ENCODE measurements at regions not wholly inside any gene's neighbourhood (a gene's known extent, or its start where the extent isn't known, plus 50 kb on each side); places are given as distances from the start of the nearest gene placed in this dataset.

DNA sequence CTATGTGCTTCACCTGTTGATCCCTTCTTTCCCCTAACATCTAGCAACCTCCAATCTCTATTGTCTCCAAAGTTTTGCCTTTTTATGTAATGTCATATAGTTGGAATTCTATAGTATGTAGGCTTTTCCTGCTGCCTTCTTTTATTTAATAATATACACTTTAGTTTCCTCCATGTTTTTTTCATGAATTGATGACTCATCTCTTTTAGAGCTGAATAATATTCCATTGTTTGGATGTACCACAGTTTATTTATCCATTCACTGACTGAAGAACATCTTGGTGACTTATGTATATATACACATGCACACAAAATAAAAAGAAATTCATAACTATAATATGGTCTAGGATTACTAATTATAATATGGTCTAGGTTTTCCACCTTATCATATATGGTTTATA, 1314.2 kb downstream of the OTOL1 start:
- no peaks in the 10 kb centered on the region for H3K4me1 ChIP-seq (ENCODE audit: insufficient read depth, low read length, poor library complexity, severe bottlenecking)
- no peak overlapping the region for H3K27ac ChIP-seq (ENCODE audit: low read depth, low read length, poor library complexity, severe bottlenecking)
- ChIA-PET POLR2A (no interaction called here), CTCF (ENCODE audit: unreplicated experiment) (no interaction called here)
- no peak overlapping the region for H3K4me3 ChIP-seq (ENCODE audit: low read depth, low read length, poor library complexity, severe bottlenecking)
- H2AFZ ChIP-seq (ENCODE audit: low read length) = no peak overlapping the region
- no peaks in the 10 kb centered on the region for H3K9me2 ChIP-seq (ENCODE audit: insufficient read depth, low read length)
- H3K9me3 ChIP-seq (ENCODE audit: low read length) = no peaks in the 10 kb centered on the region
- BruUV-seq (replicated peaks) = no TSS peak
- DNase-seq (ENCODE audit: low spot score) = no peak
- intact Hi-C loops (cut with micrococcal nuclease; ENCODE audit: unreplicated experiment) = no loop called here
- H4K20me1 ChIP-seq (ENCODE audit: insufficient read depth, low read length) = no peaks in the 10 kb centered on the region
- no peaks in the 10 kb centered on the region for H3K36me3 ChIP-seq (ENCODE audit: insufficient read depth, low read length)
- TF ChIP-seq EZH2phosphoT487 (IDR thresholded peaks at IDR 0.05; ENCODE audit: borderline replicate concordance, low read depth, low read length) = no peak
- TF ChIP-seq, protein P1, sequence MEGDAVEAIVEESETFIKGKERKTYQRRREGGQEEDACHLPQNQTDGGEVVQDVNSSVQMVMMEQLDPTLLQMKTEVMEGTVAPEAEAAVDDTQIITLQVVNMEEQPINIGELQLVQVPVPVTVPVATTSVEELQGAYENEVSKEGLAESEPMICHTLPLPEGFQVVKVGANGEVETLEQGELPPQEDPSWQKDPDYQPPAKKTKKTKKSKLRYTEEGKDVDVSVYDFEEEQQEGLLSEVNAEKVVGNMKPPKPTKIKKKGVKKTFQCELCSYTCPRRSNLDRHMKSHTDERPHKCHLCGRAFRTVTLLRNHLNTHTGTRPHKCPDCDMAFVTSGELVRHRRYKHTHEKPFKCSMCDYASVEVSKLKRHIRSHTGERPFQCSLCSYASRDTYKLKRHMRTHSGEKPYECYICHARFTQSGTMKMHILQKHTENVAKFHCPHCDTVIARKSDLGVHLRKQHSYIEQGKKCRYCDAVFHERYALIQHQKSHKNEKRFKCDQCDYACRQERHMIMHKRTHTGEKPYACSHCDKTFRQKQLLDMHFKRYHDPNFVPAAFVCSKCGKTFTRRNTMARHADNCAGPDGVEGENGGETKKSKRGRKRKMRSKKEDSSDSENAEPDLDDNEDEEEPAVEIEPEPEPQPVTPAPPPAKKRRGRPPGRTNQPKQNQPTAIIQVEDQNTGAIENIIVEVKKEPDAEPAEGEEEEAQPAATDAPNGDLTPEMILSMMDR (conservative IDR thresholded peaks at IDR 0.05; ENCODE audit: low read length) = no peak
- no peaks in the 10 kb centered on the region for H3K79me2 ChIP-seq (ENCODE audit: insufficient read depth, low read depth, low read length)
- H3K4me2 ChIP-seq (ENCODE audit: low read length) = no peak overlapping the region

DNA sequence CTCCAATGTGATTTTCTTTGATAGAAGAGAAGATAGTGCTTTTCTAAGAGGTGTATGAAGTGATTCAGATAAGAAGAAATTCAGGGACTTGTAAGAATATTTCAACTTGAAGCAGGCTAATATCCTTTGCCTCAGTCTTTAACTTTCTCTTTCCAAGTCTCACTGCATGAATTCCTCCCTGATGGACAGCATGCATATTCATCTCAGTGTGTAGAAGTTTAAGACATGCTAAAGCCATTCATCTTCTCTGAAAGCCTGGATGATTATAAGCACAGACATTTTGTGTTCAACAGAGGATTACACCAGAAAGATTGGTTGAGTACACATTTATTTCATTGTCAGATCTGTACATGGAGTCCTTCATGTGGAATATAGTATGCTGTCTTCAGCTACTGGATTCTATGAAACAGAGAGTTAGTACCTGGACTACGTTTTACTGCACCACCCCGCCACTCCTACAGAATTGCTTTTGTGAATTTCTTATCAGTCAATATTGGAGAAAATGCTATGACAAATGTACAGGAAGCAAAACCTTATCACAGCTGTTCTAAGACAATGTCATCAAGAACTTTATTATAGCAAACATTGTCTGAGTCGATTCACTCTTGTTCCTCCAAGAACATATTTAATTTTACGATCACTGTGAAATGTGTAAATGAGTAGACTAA, 1346.1 kb downstream of the OTOL1 start:
- H4K20me1 ChIP-seq (ENCODE audit: insufficient read depth, low read length) = no peaks in the 10 kb centered on the region
- H2AFZ ChIP-seq (ENCODE audit: low read length) = no peak overlapping the region
- BruUV-seq (replicated peaks) = no TSS peak
- no peaks in the 10 kb centered on the region for H3K9me2 ChIP-seq (ENCODE audit: insufficient read depth, low read length)
- no peak for TF ChIP-seq EZH2phosphoT487 (IDR thresholded peaks at IDR 0.05; ENCODE audit: borderline replicate concordance, low read depth, low read length)
- TF ChIP-seq, protein P1 (conservative IDR thresholded peaks at IDR 0.05; ENCODE audit: low read length) = no peak
- H3K4me2 ChIP-seq (ENCODE audit: low read length) = no peak overlapping the region
- H3K4me1 ChIP-seq (ENCODE audit: insufficient read depth, low read length, poor library complexity, severe bottlenecking) = no peaks in the 10 kb centered on the region
- ChIA-PET CTCF (ENCODE audit: unreplicated experiment) (no interaction called here), POLR2A (no interaction called here)
- H3K79me2 ChIP-seq (ENCODE audit: insufficient read depth, low read depth, low read length) = no peaks in the 10 kb centered on the region
- H3K4me3 ChIP-seq (ENCODE audit: low read depth, low read length, poor library complexity, severe bottlenecking) = no peak overlapping the region
- H3K36me3 ChIP-seq (ENCODE audit: insufficient read depth, low read length) = no peaks in the 10 kb centered on the region
- intact Hi-C loops (cut with micrococcal nuclease; ENCODE audit: unreplicated experiment) = no loop called here
- DNase-seq (ENCODE audit: low spot score) = no peak
- no peak overlapping the region for H3K27ac ChIP-seq (ENCODE audit: low read depth, low read length, poor library complexity, severe bottlenecking)
- H3K9me3 ChIP-seq (ENCODE audit: low read length) = no peaks in the 10 kb centered on the region

DNA sequence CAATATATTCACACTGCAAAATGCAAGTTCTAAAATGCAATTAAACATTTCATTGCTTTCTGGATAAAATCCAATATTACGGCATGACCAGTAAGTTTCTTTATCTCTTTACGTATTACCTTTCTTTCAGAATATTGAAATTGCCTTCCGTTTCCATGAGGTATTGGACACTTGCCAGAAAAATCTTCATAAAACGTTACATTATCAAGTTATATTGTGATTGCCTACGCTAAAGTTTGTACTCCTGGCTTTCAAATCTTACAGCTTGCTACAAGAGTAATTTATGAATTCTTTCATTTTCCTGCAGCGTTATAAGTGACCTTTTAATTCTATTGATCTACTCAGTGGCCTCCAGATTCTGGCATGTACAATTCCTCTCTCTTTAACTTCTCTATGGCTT, 1349.3 kb downstream of the OTOL1 start:
- intact Hi-C loops (cut with micrococcal nuclease; ENCODE audit: unreplicated experiment) = no loop called here
- Histone ChIP-seq H4K20me1 (ENCODE audit: insufficient read depth, low read length) (no peaks in the 10 kb centered on the region), H3K4me1 (ENCODE audit: insufficient read depth, low read length, poor library complexity, severe bottlenecking) (no peaks in the 10 kb centered on the region), H3K9me2 (ENCODE audit: insufficient read depth, low read length) (no peaks in the 10 kb centered on the region), H3K27ac (ENCODE audit: low read depth, low read length, poor library complexity, severe bottlenecking) (no peak overlapping the region), H3K4me3 (ENCODE audit: low read depth, low read length, poor library complexity, severe bottlenecking) (no peak overlapping the region), H3K79me2 (ENCODE audit: insufficient read depth, low read depth, low read length) (no peaks in the 10 kb centered on the region), H2AFZ (ENCODE audit: low read length) (no peak overlapping the region), H3K4me2 (ENCODE audit: low read length) (no peak overlapping the region), H3K9me3 (ENCODE audit: low read length) (no peaks in the 10 kb centered on the region), H3K36me3 (ENCODE audit: insufficient read depth, low read length) (no peaks in the 10 kb centered on the region)
- ChIA-PET CTCF (ENCODE audit: unreplicated experiment) (no interaction called here), POLR2A (no interaction called here)
- no peak for DNase-seq (ENCODE audit: low spot score)
- TF ChIP-seq, protein P1 (conservative IDR thresholded peaks at IDR 0.05; ENCODE audit: low read length) = no peak
- no peak for TF ChIP-seq EZH2phosphoT487 (IDR thresholded peaks at IDR 0.05; ENCODE audit: borderline replicate concordance, low read depth, low read length)
- BruUV-seq (replicated peaks) = no TSS peak

Data from OCI-LY7 (cell line).